H1 (cell line): ENCODE measurements at regions not wholly inside any gene's neighbourhood (a gene's known extent, or its start where the extent isn't known, plus 50 kb on each side); places are given as distances from the start of the nearest gene placed in this dataset.

Source experiments
- CTCF ChIA-PET: fragments of 300-600 bp; sonication (Branson Sonifier 250); formaldehyde crosslinking; loops from one replicate; lab custom pipeline; 2021; ENCODE audit not compliant: partially characterized antibody; lab: Charles Lee
- POLR2A ChIA-PET: fragments of 300-600 bp; sonication (Branson Sonifier 250); formaldehyde crosslinking; loops from one replicate; lab custom pipeline; 2021; ENCODE audit warnings: inconsistent platforms; ENCODE audit not compliant: partially characterized antibody; lab: Charles Lee
- DNase-seq, 2 experiments: peaks; one replicate each; pipeline versions ENCODE4 v3.0.0 to v3.0.0-alpha.2; 2010 to 2022; ENCODE audit warnings: low spot score in 2 of 2, low read depth in 1 of 2, mixed read lengths in 1 of 2
- FAIRE-seq: peaks from 2 replicates; lab custom pipeline; 2011; peaks lifted over from hg19 to GRCh38; lab: Jason Lieb, UNC
- H2AFZ ChIP-seq: 2 replicates; pipeline ENCODE4 v1.8.1; 2012; ENCODE audit warnings: low read length, inconsistent platforms
- H2AK5ac ChIP-seq: 2 replicates; pipeline ENCODE4 v1.6.1; 2013; ENCODE audit warnings: low read depth, low read length
- H2BK120ac ChIP-seq: replicated peaks from 2 replicates; pipeline ENCODE3; 2013; ENCODE audit warnings: low read depth, low read length, inconsistent platforms
- H2BK12ac ChIP-seq: 2 replicates; pipeline ENCODE4 v1.6.1; 2013; ENCODE audit warnings: low read depth, low read length
- H2BK15ac ChIP-seq: 2 replicates; pipeline ENCODE4 v1.6.1; 2013; ENCODE audit warnings: low read length
- H2BK20ac ChIP-seq: 2 replicates; pipeline ENCODE4 v1.6.1; 2013; ENCODE audit warnings: low read length
- H2BK5ac ChIP-seq: 2 replicates; pipeline ENCODE4 v1.6.1; 2013; ENCODE audit warnings: low read depth, low read length
- H3K14ac ChIP-seq: 2 replicates; pipeline ENCODE4 v1.6.1; 2013; ENCODE audit warnings: inconsistent platforms; ENCODE audit not compliant: insufficient read length
- H3K18ac ChIP-seq: 2 replicates; pipeline ENCODE4 v1.6.1; 2013; ENCODE audit warnings: low read length; ENCODE audit errors: extremely low read depth
- H3K23ac ChIP-seq: 2 replicates; pipeline ENCODE4 v1.6.1; 2013; ENCODE audit warnings: inconsistent platforms; ENCODE audit not compliant: insufficient read length
- H3K23me2 ChIP-seq: 2 replicates; pipeline ENCODE4 v1.6.1; 2013; ENCODE audit warnings: low read depth, low read length
- H3K27ac ChIP-seq: 2 replicates; pipeline ENCODE4 v1.6.1; 2011; ENCODE audit warnings: low read depth, low read length, inconsistent platforms
- H3K27me3 ChIP-seq, 4 experiments: replicated peaks in 1 of 4; 1 replicate in 1 of 4; 2 replicates in 3 of 4; pipeline versions ENCODE4 v1.6.1 to v1.8.1; 2011 to 2013; ENCODE audit warnings: low read length in 3 of 4, mild to moderate bottlenecking in 3 of 4, inconsistent platforms in 2 of 4, mixed read lengths in 2 of 4, moderate library complexity in 1 of 4; ENCODE audit not compliant: control insufficient read depth in 3 of 4, insufficient read depth in 3 of 4; ENCODE audit errors: extremely low read depth in 1 of 4
- H3K36me3 ChIP-seq, 4 experiments: 2 replicates each; pipeline versions ENCODE4 v1.6.1 to v1.8.1; 2011 to 2013; ENCODE audit warnings: mild to moderate bottlenecking in 4 of 4, low read length in 3 of 4, moderate library complexity in 2 of 4, control low read depth in 1 of 4, inconsistent platforms in 1 of 4; ENCODE audit not compliant: insufficient read depth in 4 of 4, control insufficient read depth in 2 of 4
- H3K4ac ChIP-seq: replicated peaks from 2 replicates; pipeline ENCODE3; 2013; ENCODE audit warnings: low read length, low read depth, mixed read lengths, inconsistent platforms; ENCODE audit not compliant: insufficient read length
- H3K4me1 ChIP-seq, 4 experiments: replicated peaks in 1 of 4; 1 replicate in 1 of 4; 2 replicates in 3 of 4; pipeline versions ENCODE4 v1.6.1 to v1.8.1; 2011 to 2013; ENCODE audit warnings: low read length in 3 of 4, inconsistent platforms in 2 of 4, mixed read lengths in 1 of 4; ENCODE audit not compliant: insufficient read depth in 4 of 4, control insufficient read depth in 3 of 4
- H3K4me2 ChIP-seq, 2 experiments: 2 replicates each; pipeline versions ENCODE4 v1.6.1 to v1.8.1; 2011 to 2013; ENCODE audit warnings: low read depth in 2 of 2, low read length in 2 of 2, control low read depth in 1 of 2, inconsistent platforms in 1 of 2, mild to moderate bottlenecking in 1 of 2; ENCODE audit not compliant: insufficient read depth in 1 of 2
- H3K4me3 ChIP-seq, 4 experiments: fragments of 200-600, 300-600 bp in 1 of 4; sonication (generic), shearing (Covaris generic), sonication (Bioruptor Twin) in 1 of 4; 2 replicates each; pipeline versions ENCODE4 v1.5.1 to v1.8.1; 2011 to 2016; ENCODE audit warnings: low read length in 4 of 4, low read depth in 3 of 4, control low read depth in 2 of 4, inconsistent platforms in 2 of 4, mild to moderate bottlenecking in 2 of 4, mixed read lengths in 1 of 4, moderate library complexity in 1 of 4; ENCODE audit not compliant: insufficient read depth in 2 of 4; ENCODE audit errors: extremely low read depth in 1 of 4
- H3K56ac ChIP-seq: replicated peaks from 2 replicates; pipeline ENCODE3; 2013; ENCODE audit warnings: low read depth, mild to moderate bottlenecking, mixed read lengths, low read length, inconsistent platforms; ENCODE audit not compliant: insufficient read length
- H3K79me1 ChIP-seq: 2 replicates; pipeline ENCODE4 v1.6.1; 2013; ENCODE audit warnings: low read depth, low read length, control low read depth
- H3K79me2 ChIP-seq, 2 experiments: 2 replicates each; pipeline versions ENCODE4 v1.6.1 to v1.8.1; 2012 to 2013; ENCODE audit warnings: low read length in 2 of 2, mild to moderate bottlenecking in 2 of 2, inconsistent platforms in 1 of 2; ENCODE audit not compliant: insufficient read depth in 2 of 2, control insufficient read depth in 1 of 2
- H3K9ac ChIP-seq, 4 experiments: replicated peaks in 1 of 4; 1 replicate in 1 of 4; 2 replicates in 3 of 4; pipeline versions ENCODE4 v1.6.1 to v1.8.1; 2011 to 2013; ENCODE audit warnings: low read depth in 3 of 4, low read length in 3 of 4, control low read depth in 2 of 4, mild to moderate bottlenecking in 2 of 4, moderate library complexity in 2 of 4, inconsistent platforms in 1 of 4; ENCODE audit errors: extremely low read depth in 1 of 4
- H3K9me3 ChIP-seq, 2 experiments: 2 replicates each; pipeline versions ENCODE4 v1.6.1 to v1.8.1; 2012 to 2013; ENCODE audit warnings: mild to moderate bottlenecking in 2 of 2, moderate library complexity in 2 of 2, control low read depth in 1 of 2, inconsistent platforms in 1 of 2, low read depth in 1 of 2, low read length in 1 of 2, mixed read lengths in 1 of 2; ENCODE audit not compliant: insufficient read depth in 2 of 2
- H4K20me1 ChIP-seq, 2 experiments: replicated peaks in 1 of 2; 2 replicates each; pipeline versions ENCODE3 to v1.8.1; 2011 to 2013; ENCODE audit warnings: inconsistent platforms in 2 of 2, low read length in 2 of 2, mild to moderate bottlenecking in 1 of 2; ENCODE audit not compliant: insufficient read depth in 2 of 2, control insufficient read depth in 1 of 2
- H4K5ac ChIP-seq: 2 replicates; pipeline ENCODE4 v1.6.1; 2013; ENCODE audit warnings: low read length, low read depth, mixed read lengths, inconsistent platforms; ENCODE audit not compliant: insufficient read length
- H4K8ac ChIP-seq: 2 replicates; pipeline ENCODE4 v1.8.0; 2013; ENCODE audit warnings: mild to moderate bottlenecking, moderate library complexity, low read length, inconsistent platforms; ENCODE audit not compliant: insufficient read depth; ENCODE audit errors: extremely low read depth
- H4K91ac ChIP-seq: replicated peaks from 2 replicates; pipeline ENCODE3; 2013; ENCODE audit warnings: low read length, mixed read lengths, inconsistent platforms; ENCODE audit not compliant: insufficient read length
- ATF3 ChIP-seq: IDR thresholded peaks from 2 replicates; pipeline ENCODE4 v1.6.1; 2011; ENCODE audit warnings: low read depth, mild to moderate bottlenecking, low read length; ENCODE audit not compliant: insufficient read depth
- E2F6 ChIP-seq: IDR thresholded peaks from 2 replicates; pipeline ENCODE4 v1.6.1; 2012; ENCODE audit warnings: inconsistent platforms
- TEAD4 ChIP-seq: IDR thresholded peaks from 2 replicates; pipeline ENCODE4 v1.6.1; 2012; ENCODE audit warnings: low read depth, low read length, inconsistent platforms, mixed read lengths
- WGBS, 2 experiments: shearing (Covaris generic) in 1 of 2; methylation state at CpG; one replicate each; pipeline versions ENCODE4 v1.1.6 to v1.1.7; 2013 to 2015; ENCODE audit warnings: low lambda C conversion rate in 2 of 2, mixed read lengths in 2 of 2, inconsistent platforms in 1 of 2, low coverage in 1 of 2, missing lambda C conversion rate in 1 of 2; ENCODE audit not compliant: insufficient replicate concordance in 2 of 2, insufficient coverage in 1 of 2, insufficient read length in 1 of 2; ENCODE audit errors: extremely low coverage in 1 of 2, missing lambda C conversion rate in 1 of 2; 5-methylcytosine and 5-hydroxymethylcytosine counted together

- Histone ChIP-seq H2BK15ac (no peak overlapping the region), H2BK120ac (no peak overlapping the region), H3K79me2 (no peaks in the 10 kb centered on the region), H3K27ac (no peak overlapping the region), H3K23ac (no peak overlapping the region), H2AFZ (no peak overlapping the region), H3K4ac (no peak overlapping the region), H3K23me2 (no peaks in the 10 kb centered on the region), H3K4me1 (no peaks in the 10 kb centered on the region), H2BK12ac (no peak overlapping the region), H3K56ac (no peak overlapping the region), H3K79me1 (no peaks in the 10 kb centered on the region), H4K5ac (no peak overlapping the region), H4K91ac (no peak overlapping the region), H3K9me3 (peaks cover 0 to 2% of the 10 kb centered on the region in 2 experiments; a peak in 1 of 4 replicates), H3K4me3 (no peak overlapping the region), H2BK20ac (no peak overlapping the region), H4K8ac (no peak overlapping the region), H2AK5ac (no peak overlapping the region), H3K9ac (no peak overlapping the region), H3K14ac (no peak overlapping the region), H3K36me3 (no peaks in the 10 kb centered on the region), H3K4me2 (no peak overlapping the region), H3K18ac (no peak overlapping the region), H4K20me1 (no peaks in the 10 kb centered on the region), H2BK5ac (no peak overlapping the region), H3K27me3 (no peaks in the 10 kb centered on the region)
- 67% methylated on average over 5 of the region's 5 CpGs; no CpG with 5 or more reads in 1 of the 2 experiments for WGBS, 2 experiments
- no peak for DNase-seq
- ChIA-PET POLR2A (no interaction called here), CTCF (no interaction called here)
- FAIRE-seq = no peak
- TF ChIP-seq E2F6 (no peak), TEAD4 (no peak), ATF3 (no peak)
These were observed 75.8 kb upstream of the ETV1 start for GRCh38 chr7:14065286-14065685.
